ENCODE measurements at regions not wholly inside any gene's neighbourhood (a gene's known extent, or its start where the extent isn't known, plus 50 kb on each side); places are given as distances from the start of the nearest gene placed in this dataset.

DNA sequence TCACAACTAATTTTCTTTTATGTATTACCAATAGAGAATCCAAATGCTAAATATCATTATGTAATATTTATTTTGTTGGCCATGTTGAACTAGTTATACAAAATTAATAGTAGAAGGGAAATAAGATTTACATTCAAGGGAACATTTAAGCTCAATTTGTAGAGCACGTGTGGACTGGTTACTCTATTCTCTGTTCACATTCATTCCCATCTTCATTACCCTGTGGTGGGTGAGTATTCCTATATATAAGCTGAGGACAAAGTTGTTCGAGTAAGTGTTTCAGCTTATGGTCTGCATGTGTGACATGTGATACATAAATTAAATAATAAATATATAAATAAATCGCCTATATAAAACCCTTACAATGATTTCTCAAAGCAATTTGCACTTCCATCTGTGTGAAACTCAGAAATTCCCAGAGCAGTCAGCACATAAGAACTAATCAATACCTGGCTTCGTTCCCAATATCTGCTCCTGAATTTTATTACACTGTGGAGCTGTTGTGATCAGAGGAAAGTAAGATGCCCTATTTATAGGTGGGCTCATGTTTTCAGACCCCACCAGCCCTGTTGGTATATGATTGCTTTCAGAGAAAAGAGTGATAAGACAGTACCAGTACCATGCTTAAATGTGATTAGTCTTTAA is 308.2 kb upstream of the DCN start:
- Histone ChIP-seq H3K9ac (ENCODE audit: low read depth, low read length) (no peak overlapping the region), H3K79me2 (ENCODE audit: insufficient read depth, low read length) (no peaks in the 10 kb centered on the region), H3K27me3 (ENCODE audit: insufficient read depth, low read length, poor library complexity) (no peaks in the 10 kb centered on the region), H2AFZ (ENCODE audit: low read depth, low read length) (no peak overlapping the region), H3K36me3 (ENCODE audit: insufficient read depth, low read length) (no peaks in the 10 kb centered on the region), H3K4me2 (ENCODE audit: insufficient read depth, low read length) (no peak overlapping the region), H3K4me3 (ENCODE audit: low read depth in 1 of 2, low read length in 2 of 2) (no peak overlapping the region), H4K20me1 (ENCODE audit: insufficient read depth, low read length) (no peaks in the 10 kb centered on the region), H3K9me3 (ENCODE audit: insufficient read depth, low read length, severe bottlenecking) (no peaks in the 10 kb centered on the region), H3K27ac (ENCODE audit: low read length) (no peak overlapping the region), H3K4me1 (ENCODE audit: insufficient read depth, low read length) (no peaks in the 10 kb centered on the region)
- DNase-seq: no peak
- no peak for ATAC-seq (ENCODE audit: insufficient read depth, low read depth)
- TF ChIP-seq, protein P1, sequence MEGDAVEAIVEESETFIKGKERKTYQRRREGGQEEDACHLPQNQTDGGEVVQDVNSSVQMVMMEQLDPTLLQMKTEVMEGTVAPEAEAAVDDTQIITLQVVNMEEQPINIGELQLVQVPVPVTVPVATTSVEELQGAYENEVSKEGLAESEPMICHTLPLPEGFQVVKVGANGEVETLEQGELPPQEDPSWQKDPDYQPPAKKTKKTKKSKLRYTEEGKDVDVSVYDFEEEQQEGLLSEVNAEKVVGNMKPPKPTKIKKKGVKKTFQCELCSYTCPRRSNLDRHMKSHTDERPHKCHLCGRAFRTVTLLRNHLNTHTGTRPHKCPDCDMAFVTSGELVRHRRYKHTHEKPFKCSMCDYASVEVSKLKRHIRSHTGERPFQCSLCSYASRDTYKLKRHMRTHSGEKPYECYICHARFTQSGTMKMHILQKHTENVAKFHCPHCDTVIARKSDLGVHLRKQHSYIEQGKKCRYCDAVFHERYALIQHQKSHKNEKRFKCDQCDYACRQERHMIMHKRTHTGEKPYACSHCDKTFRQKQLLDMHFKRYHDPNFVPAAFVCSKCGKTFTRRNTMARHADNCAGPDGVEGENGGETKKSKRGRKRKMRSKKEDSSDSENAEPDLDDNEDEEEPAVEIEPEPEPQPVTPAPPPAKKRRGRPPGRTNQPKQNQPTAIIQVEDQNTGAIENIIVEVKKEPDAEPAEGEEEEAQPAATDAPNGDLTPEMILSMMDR (IDR thresholded peaks at IDR 0.05; ENCODE audit: borderline replicate concordance, extremely low read depth, low read length, poor library complexity, severe bottlenecking): no peak
- TF ChIP-seq EZH2 (IDR thresholded peaks at IDR 0.05; ENCODE audit: borderline replicate concordance, low read depth, low read length, severe bottlenecking): no peak

DNA sequence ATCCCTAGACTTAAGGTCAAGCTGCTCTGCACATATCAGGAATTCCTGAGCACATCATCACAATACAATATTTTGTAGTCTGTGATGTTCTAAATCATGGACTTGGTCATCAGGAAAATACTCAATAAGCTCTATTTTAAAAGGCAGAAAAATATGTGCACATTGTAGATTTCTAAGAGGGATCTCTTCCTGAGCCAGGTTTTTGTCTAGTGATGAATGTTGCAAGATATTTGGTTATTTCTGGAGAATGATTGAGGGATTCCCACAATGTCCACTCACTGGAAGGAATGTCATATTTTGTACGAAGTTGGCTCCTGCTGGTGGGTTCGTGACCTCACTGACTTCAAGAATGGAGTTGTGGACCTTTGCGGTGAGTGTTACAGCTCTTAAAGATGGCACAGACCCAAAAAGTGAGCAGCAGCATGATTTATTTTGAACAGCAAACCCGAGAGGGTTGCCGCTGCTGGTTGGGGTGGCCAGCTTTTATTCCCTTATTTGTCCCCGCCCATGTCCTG is 300.9 kb upstream of the DCN start:
- Histone ChIP-seq H3K79me2 (ENCODE audit: insufficient read depth, low read length) (no peaks in the 10 kb centered on the region), H3K4me3 (ENCODE audit: low read depth in 1 of 2, low read length in 2 of 2) (no peak overlapping the region)
- no peak for TF ChIP-seq EZH2 (IDR thresholded peaks at IDR 0.05; ENCODE audit: borderline replicate concordance, low read depth, low read length, severe bottlenecking)
- TF ChIP-seq, protein P1 (IDR thresholded peaks at IDR 0.05; ENCODE audit: borderline replicate concordance, extremely low read depth, low read length, poor library complexity, severe bottlenecking): no peak

DNA sequence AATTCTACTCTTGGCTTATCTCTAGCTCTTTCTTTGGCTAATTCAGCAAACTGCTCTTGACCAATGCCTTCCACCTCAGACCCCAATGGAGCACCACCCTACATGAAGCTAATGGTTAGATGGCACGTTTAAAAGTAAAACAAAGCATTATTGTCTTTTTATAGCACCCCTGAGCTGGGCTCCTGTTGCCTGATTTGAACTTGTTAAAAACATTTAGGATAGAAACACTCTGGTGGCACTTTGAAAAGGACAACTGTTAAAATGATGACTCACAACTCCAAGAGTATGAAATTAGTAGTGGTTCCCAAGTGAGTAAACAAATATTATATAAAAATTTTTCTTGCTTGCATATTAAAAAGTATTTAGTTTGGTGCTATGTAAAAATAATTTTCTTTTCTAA is 299.6 kb upstream of the DCN start:
- ATAC-seq (ENCODE audit: insufficient read depth, low read depth): no peak
- H3K79me2 ChIP-seq (ENCODE audit: insufficient read depth, low read length): no peaks in the 10 kb centered on the region
- H3K36me3 ChIP-seq (ENCODE audit: insufficient read depth, low read length): no peaks in the 10 kb centered on the region
- H3K4me3 ChIP-seq (ENCODE audit: low read depth in 1 of 2, low read length in 2 of 2): no peak overlapping the region
- TF ChIP-seq, protein P1 (IDR thresholded peaks at IDR 0.05; ENCODE audit: borderline replicate concordance, extremely low read depth, low read length, poor library complexity, severe bottlenecking): no peak
- no peak for TF ChIP-seq EZH2 (IDR thresholded peaks at IDR 0.05; ENCODE audit: borderline replicate concordance, low read depth, low read length, severe bottlenecking)
- H2AFZ ChIP-seq (ENCODE audit: low read depth, low read length): no peak overlapping the region
- no peak overlapping the region for H3K4me2 ChIP-seq (ENCODE audit: insufficient read depth, low read length)
- H4K20me1 ChIP-seq (ENCODE audit: insufficient read depth, low read length): no peaks in the 10 kb centered on the region
- no peak for DNase-seq
- H3K9ac ChIP-seq (ENCODE audit: low read depth, low read length): no peak overlapping the region
- no peaks in the 10 kb centered on the region for H3K9me3 ChIP-seq (ENCODE audit: insufficient read depth, low read length, severe bottlenecking)
- H3K27me3 ChIP-seq (ENCODE audit: insufficient read depth, low read length, poor library complexity): no peaks in the 10 kb centered on the region
- no peaks in the 10 kb centered on the region for H3K4me1 ChIP-seq (ENCODE audit: insufficient read depth, low read length)
- H3K27ac ChIP-seq (ENCODE audit: low read length): no peak overlapping the region

More for the DNA sequence above, 300.9 kb upstream of the DCN start:
- no peak for DNase-seq
- no peaks in the 10 kb centered on the region for H4K20me1 ChIP-seq (ENCODE audit: insufficient read depth, low read length)
- H3K4me1 ChIP-seq (ENCODE audit: insufficient read depth, low read length): no peaks in the 10 kb centered on the region
- no peaks in the 10 kb centered on the region for H3K27me3 ChIP-seq (ENCODE audit: insufficient read depth, low read length, poor library complexity)
- ATAC-seq (ENCODE audit: insufficient read depth, low read depth): no peak
- H3K4me2 ChIP-seq (ENCODE audit: insufficient read depth, low read length): no peak overlapping the region
- H3K9me3 ChIP-seq (ENCODE audit: insufficient read depth, low read length, severe bottlenecking): no peaks in the 10 kb centered on the region
- no peak overlapping the region for H3K27ac ChIP-seq (ENCODE audit: low read length)
- no peak overlapping the region for H3K9ac ChIP-seq (ENCODE audit: low read depth, low read length)
- no peak overlapping the region for H2AFZ ChIP-seq (ENCODE audit: low read depth, low read length)
- no peaks in the 10 kb centered on the region for H3K36me3 ChIP-seq (ENCODE audit: insufficient read depth, low read length)
